DMS 273 treated with DMSO at 0.1 percent for 48 hours (cell line): ENCODE measurements at regions not wholly inside any gene's neighbourhood (a gene's known extent, or its start where the extent isn't known, plus 50 kb on each side); places are given as distances from the start of the nearest gene placed in this dataset.
"Not testable (repeated sequence)": the region's sequence is repeated elsewhere in the genome, so short reads cannot be mapped to it uniquely, and the experiment has no call there.

Source experiments
- DNase-seq: peaks from one replicate; lab custom pipeline; 2025; lab: John Stamatoyannopoulos, UW

GRCh38 chr2:52465287-52465686, 1302.3 kb upstream of the CHAC2 start:
- DNase-seq, result no peak

DNA sequence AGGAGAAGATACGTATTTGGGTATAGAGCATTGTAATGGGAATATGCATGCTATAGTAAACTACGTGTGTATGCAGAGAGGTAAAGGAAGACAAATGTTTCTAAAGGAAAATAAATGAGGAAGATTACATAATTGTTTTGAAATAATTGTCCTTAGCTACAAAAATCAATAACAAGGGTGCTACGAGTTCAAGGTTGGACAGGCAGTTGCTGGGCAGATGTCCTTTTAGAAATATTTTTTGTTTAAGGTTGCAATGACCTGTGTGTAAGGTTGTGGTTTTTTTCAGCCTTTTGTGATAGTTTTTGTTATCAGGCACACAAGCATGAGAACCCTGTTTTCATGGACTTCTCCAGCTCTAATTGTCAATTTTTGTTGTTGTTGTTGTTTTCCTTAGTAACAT, 1304.1 kb upstream of the CHAC2 start:
- no peak for DNase-seq

DNA sequence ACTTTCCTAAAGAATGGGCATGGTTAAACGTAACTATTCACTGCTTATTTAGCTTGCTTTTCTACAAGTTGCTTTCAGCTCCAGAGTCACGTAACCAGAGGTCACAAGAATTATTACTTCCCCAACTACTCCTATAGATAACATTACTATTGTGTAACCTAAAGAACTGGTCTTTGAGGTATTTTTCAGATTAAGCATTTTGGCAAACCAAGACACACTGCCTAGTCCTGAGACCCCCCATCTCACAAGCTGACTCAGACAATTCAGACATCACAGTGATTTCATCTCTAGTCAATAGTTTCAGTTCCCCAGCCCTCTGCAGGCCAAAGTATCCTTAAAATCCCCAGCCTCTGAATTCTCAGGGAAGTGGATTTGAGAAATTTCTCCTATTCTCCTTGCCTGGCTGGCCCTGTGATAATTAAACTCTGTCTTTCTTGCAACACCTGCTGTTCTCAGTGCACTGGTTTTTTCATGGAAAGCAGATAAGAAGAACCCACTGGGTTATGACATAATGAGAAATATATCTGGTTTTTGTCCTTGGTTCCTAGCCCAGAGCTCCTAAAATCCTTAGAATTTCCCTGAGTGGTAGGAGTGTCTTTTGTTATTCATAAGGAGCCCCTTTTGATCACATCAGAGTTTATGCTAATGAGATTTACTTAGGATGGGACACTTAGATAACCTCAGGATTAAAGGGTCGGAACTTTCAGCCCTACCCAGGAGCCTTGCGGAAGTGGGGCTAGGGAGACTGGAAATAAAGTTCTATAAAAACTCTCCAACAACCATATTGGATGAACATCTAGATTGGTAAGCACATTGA, 1310.8 kb upstream of the CHAC2 start:
- DNase-seq, result no peak

GRCh38 chr2:52454962-52455361, 1312.6 kb upstream of the CHAC2 start:
- DNase-seq, result no peak

GRCh38 chr2:52452201-52452600, 1315.4 kb upstream of the CHAC2 start:
- no peak for DNase-seq

DNA sequence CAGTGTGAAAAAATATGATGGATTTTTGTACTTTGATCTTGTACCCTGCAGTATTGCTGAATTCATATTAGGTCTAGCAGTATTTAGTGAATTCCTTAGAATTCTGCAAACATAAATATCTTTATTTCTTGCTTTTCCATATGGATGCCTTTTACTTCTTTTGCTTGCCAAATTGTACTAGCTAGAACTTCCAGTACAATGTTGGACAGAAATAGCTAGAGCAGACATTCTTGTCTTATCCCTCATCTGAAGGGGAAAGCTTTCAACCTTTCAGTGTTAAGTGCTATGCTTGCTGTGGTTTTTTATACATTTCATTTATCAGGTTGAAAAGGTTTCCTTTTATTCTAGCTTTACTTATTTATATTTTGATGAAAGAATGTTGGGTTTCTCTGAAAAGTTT, 1321.9 kb upstream of the CHAC2 start:
- no peak for DNase-seq

DNA sequence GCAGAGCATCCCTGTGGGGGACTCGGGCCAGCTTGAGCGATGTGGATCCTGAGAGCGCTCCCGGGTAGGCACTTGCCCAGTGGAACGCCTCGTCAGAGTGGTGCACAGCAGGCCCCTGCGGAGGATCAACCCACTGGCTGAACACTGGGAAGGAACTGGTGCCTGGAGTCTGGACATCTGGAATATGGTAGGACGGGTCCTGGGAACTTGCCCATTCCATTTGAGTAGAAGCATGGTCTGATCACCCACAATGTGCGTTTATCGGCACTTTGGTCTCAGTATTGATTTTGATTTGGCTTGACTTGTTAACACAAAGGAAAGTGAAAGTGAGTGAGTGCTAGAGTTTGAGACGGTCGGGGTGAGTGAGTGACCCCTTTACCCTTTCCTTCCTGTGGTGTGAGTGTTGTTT, 1336.2 kb upstream of the CHAC2 start:
- no peak for DNase-seq

- DNase-seq, result no peak
These were observed 1337.9 kb upstream of the CHAC2 start for GRCh38 chr2:52429740-52430139.

DNA sequence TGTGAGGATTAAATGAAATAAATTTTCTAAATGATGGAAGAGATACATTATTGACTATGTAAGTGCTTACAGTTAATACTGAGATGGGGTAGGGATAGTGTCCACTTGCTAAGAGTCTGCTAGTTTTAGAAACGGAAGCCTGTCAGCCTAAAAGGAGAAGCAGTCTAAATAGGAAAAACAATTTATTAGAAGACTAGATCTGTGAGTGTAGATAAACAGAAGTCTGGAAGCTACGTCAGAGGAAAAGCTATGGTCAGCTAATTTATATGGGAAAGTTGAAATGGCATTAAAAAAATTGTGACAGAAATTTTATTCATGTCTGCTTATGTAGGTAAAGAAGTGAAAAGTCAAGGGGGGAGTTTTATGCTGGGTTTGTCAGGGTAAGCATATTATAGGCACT, 1338.4 kb upstream of the CHAC2 start:
- no peak for DNase-seq

DNA sequence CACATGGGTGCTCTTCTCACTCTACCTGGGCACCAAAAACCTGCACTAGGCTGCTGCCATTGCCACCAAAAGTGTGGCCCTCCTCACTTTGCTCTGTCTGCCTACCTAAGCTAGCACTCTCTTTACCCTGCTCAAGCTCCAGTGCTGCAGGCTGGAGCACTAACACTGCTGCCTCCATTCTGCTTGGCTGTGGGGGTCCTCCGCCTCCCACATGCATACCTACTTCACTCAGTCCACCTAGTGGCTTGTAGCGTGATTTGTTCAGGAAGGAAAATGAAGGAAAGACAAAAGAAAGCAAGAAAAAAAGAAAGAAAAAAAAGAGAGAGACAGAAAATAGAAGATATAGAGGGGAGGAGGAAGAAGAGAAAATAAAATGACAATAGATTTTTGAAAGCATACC, 1339.4 kb upstream of the CHAC2 start:
- DNase-seq, result no peak

DNA sequence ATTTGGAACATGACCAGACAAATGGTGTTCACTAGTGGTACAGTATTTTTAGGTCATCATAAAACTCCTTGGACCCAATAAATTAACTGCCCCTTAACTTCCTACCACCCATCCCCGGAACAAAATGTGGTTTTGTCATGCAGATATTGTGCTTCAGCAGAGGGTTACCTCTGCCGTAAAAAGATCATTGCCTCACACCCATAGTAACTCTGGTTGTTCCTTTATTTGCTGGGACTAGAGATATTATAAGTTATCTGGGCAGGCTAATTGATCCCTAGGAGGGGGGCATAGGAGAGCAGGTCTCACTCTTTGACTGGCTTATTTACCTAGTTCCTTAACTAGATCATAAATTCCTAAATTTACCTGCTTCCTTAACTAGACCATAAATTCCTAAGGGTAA, 1343.9 kb upstream of the CHAC2 start:
- no peak for DNase-seq

GRCh38 chr2:52423111-52423510, 1344.5 kb upstream of the CHAC2 start:
- no peak for DNase-seq

GRCh38 chr2:52416340-52416739, 1351.3 kb upstream of the CHAC2 start:
- no peak for DNase-seq

DNA sequence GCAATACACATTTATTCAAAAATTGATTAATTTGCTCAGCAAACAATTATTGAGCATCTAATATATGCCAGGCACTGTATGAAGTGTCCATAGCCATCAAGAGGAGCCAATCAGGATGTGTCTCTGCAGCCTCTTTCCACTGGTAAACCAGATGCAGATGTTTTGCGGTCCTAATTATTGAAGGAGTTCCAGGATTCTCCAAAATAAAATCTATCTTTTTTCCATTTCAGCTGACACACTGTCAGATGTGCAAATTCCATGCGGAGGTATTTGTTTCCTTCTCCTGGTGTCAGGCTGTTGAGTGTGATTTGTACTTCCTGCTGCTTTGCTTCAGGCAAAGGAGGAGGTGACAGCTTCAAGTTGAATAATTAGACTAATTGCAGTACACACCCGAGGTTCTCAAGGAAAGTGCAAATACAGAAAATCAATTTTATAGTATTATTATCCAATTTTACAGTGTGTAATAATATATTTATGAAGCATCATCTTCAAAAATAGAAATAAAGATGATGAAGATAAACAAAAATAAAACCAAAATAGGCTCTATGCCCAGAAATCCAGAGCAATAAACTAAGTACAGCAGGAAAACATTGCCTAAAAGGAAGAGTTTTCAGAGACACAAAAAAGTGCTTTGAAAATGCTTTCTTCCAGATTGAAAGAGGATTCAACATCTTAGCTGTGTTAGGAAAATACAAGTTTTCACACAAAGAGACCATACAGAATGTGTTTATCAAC, 1352.9 kb upstream of the CHAC2 start:
- DNase-seq, result no peak

GRCh38 chr2:52409308-52410118, 1358.1 kb upstream of the CHAC2 start:
- DNase-seq, result not testable (repeated sequence)

DNA sequence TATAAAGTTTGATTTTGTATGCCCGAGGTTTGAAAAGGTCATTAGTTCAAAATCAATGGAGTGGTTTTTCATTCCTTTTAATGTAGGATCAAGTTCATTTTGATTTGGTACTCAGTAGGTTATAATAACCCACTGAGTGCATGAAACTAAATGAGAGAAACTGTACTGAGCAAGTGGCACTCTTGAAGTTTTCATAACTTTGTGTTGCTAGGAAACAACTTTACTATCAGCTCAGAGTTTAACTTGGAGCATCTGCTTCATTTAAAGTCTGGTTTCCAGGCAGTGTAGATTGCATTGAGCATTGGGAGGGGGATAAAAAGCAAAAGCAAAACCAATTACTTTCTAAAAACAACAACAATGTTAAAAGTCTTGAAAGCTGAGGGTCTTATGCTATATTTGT, 1361.6 kb upstream of the CHAC2 start:
- no peak for DNase-seq

GRCh38 chr2:52404866-52405265, 1362.7 kb upstream of the CHAC2 start:
- no peak for DNase-seq

- no peak for DNase-seq
These were observed 1363.6 kb upstream of the CHAC2 start for GRCh38 chr2:52404046-52404445.

- DNase-seq, result no peak
These were observed 1365.5 kb upstream of the CHAC2 start for GRCh38 chr2:52402128-52402527.

GRCh38 chr2:52396836-52397235, 1364.9 kb upstream of the NRXN1 start:
- DNase-seq, result no peak

DNA sequence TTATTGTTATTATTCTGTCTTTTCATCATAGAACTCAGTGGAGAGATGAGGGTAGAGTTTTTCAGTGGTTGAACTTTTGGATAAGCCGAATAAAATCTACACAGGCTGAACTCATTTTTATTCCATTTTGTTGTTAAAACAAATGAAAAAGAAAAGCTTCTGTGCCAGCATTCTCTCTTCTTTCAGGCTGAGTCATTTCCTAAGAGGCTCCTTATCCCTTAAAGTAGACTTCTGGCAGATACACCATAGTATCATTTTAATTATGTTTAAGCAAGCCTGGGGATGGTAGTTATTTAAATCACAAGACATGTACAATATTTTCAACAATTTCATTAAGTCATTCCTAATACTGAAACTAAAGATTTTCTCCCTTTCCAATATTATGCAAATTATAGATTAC, 1364.0 kb upstream of the NRXN1 start:
- DNase-seq, result no peak

DNA sequence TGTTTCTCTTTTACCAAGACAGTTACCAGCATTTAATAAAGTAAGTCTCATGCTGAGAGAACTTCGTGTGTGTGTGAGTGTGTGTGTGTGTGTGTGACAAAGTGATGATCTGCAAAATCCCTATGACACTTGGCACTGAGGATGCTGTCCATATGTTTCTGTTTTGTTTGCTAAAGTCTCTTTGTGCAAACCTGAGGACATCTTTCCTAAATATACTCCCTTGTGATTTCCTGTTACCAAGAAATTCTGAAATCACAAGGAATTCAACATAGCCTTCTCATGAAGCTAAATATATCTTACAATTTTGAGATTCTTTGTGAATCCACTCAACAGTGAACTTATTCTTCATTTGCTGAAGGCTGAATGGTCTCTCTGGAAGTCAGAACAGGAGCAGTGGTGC, 1359.7 kb upstream of the NRXN1 start:
- DNase-seq, result no peak

GRCh38 chr2:52390651-52391050, 1358.7 kb upstream of the NRXN1 start:
- no peak for DNase-seq
